Panc1 (cell line): ENCODE measurements at regions not wholly inside any gene's neighbourhood (a gene's known extent, or its start where the extent isn't known, plus 50 kb on each side); places are given as distances from the start of the nearest gene placed in this dataset.

Experiments
- ATAC-seq: fragments of 200-7000 bp; cut with Tn5 transposase; 2 replicates; pipeline ENCODE4 v1.9.1; 2020; ENCODE audit warnings: mild to moderate bottlenecking, moderate library complexity
- BruUV-seq: library from RNA; stranded (reverse); fragments of 400-500 nt; replicated peaks from 2 replicates; lab custom pipeline; 2021; lab: Mats Ljungman, UMichigan
- CTCF ChIA-PET: fragments of 300-600 bp; sonication (Branson Sonifier 250); formaldehyde crosslinking; loops from one replicate; lab custom pipeline; 2022; ENCODE audit warnings: antibody characterized with exemption; lab: Charles Lee
- POLR2A ChIA-PET: fragments of 300-600 bp; sonication (Branson Sonifier 250); formaldehyde crosslinking; loops from one replicate; lab custom pipeline; 2022; ENCODE audit warnings: antibody characterized with exemption; lab: Charles Lee
- DNase-seq: peaks from one replicate; pipeline ENCODE4 v3.0.0-alpha.2; 2010; ENCODE audit warnings: low read depth, low spot score
- H3K27ac ChIP-seq: 2 replicates; pipeline ENCODE4 v1.5.1; 2011; ENCODE audit warnings: mild to moderate bottlenecking, low read length, inconsistent platforms
- H3K27me3 ChIP-seq: fragments of 200-500 bp; sonication (Bioruptor generic); 2 replicates; pipeline ENCODE4 v1.6.0; 2014; ENCODE audit warnings: low read length, inconsistent platforms; ENCODE audit not compliant: control insufficient read depth, insufficient read depth
- H3K36me3 ChIP-seq: fragments of 200-500 bp; sonication (Bioruptor generic); 2 replicates; pipeline ENCODE4 v1.5.1; 2014; ENCODE audit warnings: inconsistent platforms, mild to moderate bottlenecking, low read length, moderate library complexity; ENCODE audit not compliant: control insufficient read depth, insufficient read depth
- H3K4me1 ChIP-seq: 2 replicates; pipeline ENCODE4 v1.5.1; 2011; ENCODE audit warnings: inconsistent platforms, mild to moderate bottlenecking, low read length, moderate library complexity; ENCODE audit not compliant: control insufficient read depth, insufficient read depth
- H3K4me3 ChIP-seq, 2 experiments: 2 replicates each; pipeline ENCODE4 v1.5.1; 2011 to 2012; ENCODE audit warnings: low read depth in 2 of 2, low read length in 2 of 2, mild to moderate bottlenecking in 2 of 2, inconsistent platforms in 1 of 2, moderate library complexity in 1 of 2
- H3K9me3 ChIP-seq: fragments of 200-500 bp; sonication (Bioruptor generic); 2 replicates; pipeline ENCODE4 v1.5.1; 2014; ENCODE audit warnings: low read depth, mild to moderate bottlenecking, inconsistent platforms, low read length, moderate library complexity; ENCODE audit not compliant: control insufficient read depth, insufficient read depth
- CTCF ChIP-seq: fragments of 450-650 bp; IDR thresholded peaks from 2 replicates; pipeline ENCODE4 v1.5.1; 2017; ENCODE audit warnings: mild to moderate bottlenecking
- POLR2AphosphoS5 ChIP-seq: IDR thresholded peaks from 2 replicates; pipeline ENCODE4 v1.6.1; 2012; ENCODE audit warnings: mild to moderate bottlenecking, low read depth, low read length, moderate library complexity
- REST ChIP-seq, 2 experiments: IDR thresholded peaks; 2 replicates each; pipeline ENCODE4 v1.6.1; 2011 to 2012; ENCODE audit warnings: low read depth in 2 of 2, control low read depth in 1 of 2, low read length in 1 of 2, mild to moderate bottlenecking in 1 of 2, moderate library complexity in 1 of 2; ENCODE audit not compliant: insufficient read depth in 1 of 2
- SIN3A ChIP-seq: IDR thresholded peaks from 2 replicates; pipeline ENCODE4 v1.6.1; 2012; ENCODE audit warnings: low read depth, mild to moderate bottlenecking, low read length, moderate library complexity, borderline replicate concordance; ENCODE audit not compliant: insufficient read depth
- TCF7L2 ChIP-seq: IDR thresholded peaks from 2 replicates; pipeline ENCODE4 v1.6.1; 2011; ENCODE audit warnings: mild to moderate bottlenecking, low read depth, low read length, inconsistent platforms
- in situ Hi-C: cut with HindIII; loops from 2 replicates; pipeline ENCODE4 v1.10.0; 2016; ENCODE audit warnings: low sequenced_read_pairs, low pct_unique_long_range_greater_than_20kb
- intact Hi-C: fragments of 100-400 bp; cut with micrococcal nuclease; formaldehyde crosslinking; loops from one replicate; pipeline ENCODE4 v1.10.0; 2022; ENCODE audit not compliant: unreplicated experiment

- intact Hi-C loops (no loop called here), in situ Hi-C loops (no loop called here)
- DNase-seq = no peak
- Histone ChIP-seq H3K4me3 (no peak overlapping the region), H3K36me3 (no peaks in the 10 kb centered on the region), H3K9me3 (peaks cover 12% of the 10 kb centered on the region), H3K27ac (no peak overlapping the region), H3K27me3 (no peaks in the 10 kb centered on the region), H3K4me1 (no peaks in the 10 kb centered on the region)
- CTCF ChIA-PET = no interaction called here
- no TSS peak for BruUV-seq
- TF ChIP-seq SIN3A (no peak), REST (IDR thresholded peaks at IDR 0.05; ENCODE audit: insufficient read depth in 1 of 2, low read depth in 2 of 2, low read length in 1 of 2) (no peak), POLR2AphosphoS5 (no peak), TCF7L2 (no peak), CTCF (no peak)
- ATAC-seq = no peak
- POLR2A ChIA-PET = no interaction called here
Measured at GRCh38 chr15:27623149-27623548, 476.0 kb downstream of the OCA2 start.

- Histone ChIP-seq H3K4me1 (no peaks in the 10 kb centered on the region), H3K9me3 (peaks cover 12% of the 10 kb centered on the region), H3K36me3 (no peaks in the 10 kb centered on the region), H3K4me3 (no peak overlapping the region), H3K27ac (no peak overlapping the region), H3K27me3 (no peaks in the 10 kb centered on the region)
- intact Hi-C loops = no loop called here
- in situ Hi-C loops = no loop called here
- no peak for ATAC-seq
- no TSS peak for BruUV-seq
- ChIA-PET CTCF (no interaction called here), POLR2A (no interaction called here)
- DNase-seq = no peak
- TF ChIP-seq REST (IDR thresholded peaks at IDR 0.05; ENCODE audit: insufficient read depth in 1 of 2, low read depth in 2 of 2, low read length in 1 of 2) = no peak
- no peak for TF ChIP-seq CTCF
- no peak for TF ChIP-seq TCF7L2
- TF ChIP-seq POLR2AphosphoS5 = no peak
- no peak for TF ChIP-seq SIN3A
Measured at GRCh38 chr15:27622371-27622770, 476.7 kb downstream of the OCA2 start.
